GM12892 (cell line): ENCODE measurements at regions not wholly inside any gene's neighbourhood (a gene's known extent, or its start where the extent isn't known, plus 50 kb on each side); places are given as distances from the start of the nearest gene placed in this dataset.

Experiments used
- POLR2A ChIP-seq: IDR thresholded peaks from 2 replicates; pipeline ENCODE4 v1.6.1; 2011; ENCODE audit warnings: low read depth, low read length, control low read depth
- POLR2AphosphoS5 ChIP-seq: IDR thresholded peaks from 2 replicates; pipeline ENCODE4 v1.6.1; 2011; ENCODE audit warnings: low read depth, low read length, control low read depth

DNA sequence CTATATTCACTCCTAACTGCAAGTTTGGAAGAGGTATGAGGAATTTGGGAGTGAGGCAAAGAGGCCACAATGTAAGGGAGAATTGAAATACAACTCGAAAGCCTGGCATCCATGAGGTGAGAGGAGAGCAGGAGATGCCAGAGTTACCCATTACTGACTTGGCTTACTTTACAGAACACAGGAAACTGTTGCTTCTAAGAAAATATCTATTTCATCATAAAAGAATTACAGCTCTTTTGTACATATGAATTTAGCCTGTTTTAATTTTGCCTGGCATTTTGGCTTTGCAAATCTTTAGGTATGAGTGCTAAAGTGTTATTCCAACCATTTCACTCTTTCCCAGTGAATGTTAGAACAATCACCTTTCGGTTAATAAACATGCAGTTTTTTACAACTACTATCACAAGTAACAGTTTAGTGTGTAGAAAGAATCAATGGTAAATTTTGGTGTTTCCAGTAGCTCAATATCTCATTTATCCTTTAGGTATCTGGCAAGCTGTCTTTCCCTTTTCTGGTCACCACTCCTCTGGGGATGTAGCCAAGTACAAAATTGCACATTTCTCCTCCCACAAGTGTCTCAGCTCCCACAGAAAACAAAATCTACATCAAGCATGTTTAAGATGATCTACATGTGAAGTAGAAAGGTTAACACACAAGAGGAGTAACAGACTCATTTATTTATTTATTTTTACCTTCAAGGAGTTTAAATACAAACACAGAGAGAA is 196.6 kb upstream of the DCN start:
- TF ChIP-seq POLR2A (no peak), POLR2AphosphoS5 (no peak)
